Gastrocnemius medialis (tissue), 4 donors: ENCODE measurements at regions not wholly inside any gene's neighbourhood (a gene's known extent, or its start where the extent isn't known, plus 50 kb on each side); places are given as distances from the start of the nearest gene placed in this dataset.

Source experiments
- POLR2A ChIP-seq, 2 donors: fragments of 450-650 bp; IDR thresholded peaks; one replicate each; pipeline ENCODE4 v1.6.1; 2017; ENCODE audit warnings: antibody characterized with exemption in 2 of 2, mild to moderate bottlenecking in 2 of 2, moderate library complexity in 2 of 2
- TF ChIP-seq, protein P1 (sequence below), 5 experiments: fragments of 450-650 bp in 3 of 5; fragments of 200-600 bp in 2 of 5; sonication (generic) in 2 of 5; IDR thresholded peaks in 4 of 5; conservative IDR thresholded peaks in 1 of 5; 1 replicate in 4 of 5; 2 replicates in 1 of 5; pipeline ENCODE4 v1.5.1; 2016 to 2019; ENCODE audit warnings: antibody characterized with exemption in 5 of 5, mild to moderate bottlenecking in 3 of 5, moderate library complexity in 3 of 5

GRCh38 chr1:177526201-177526600 is 355.4 kb downstream of the BRINP2 start:
- TF ChIP-seq, protein P1, sequence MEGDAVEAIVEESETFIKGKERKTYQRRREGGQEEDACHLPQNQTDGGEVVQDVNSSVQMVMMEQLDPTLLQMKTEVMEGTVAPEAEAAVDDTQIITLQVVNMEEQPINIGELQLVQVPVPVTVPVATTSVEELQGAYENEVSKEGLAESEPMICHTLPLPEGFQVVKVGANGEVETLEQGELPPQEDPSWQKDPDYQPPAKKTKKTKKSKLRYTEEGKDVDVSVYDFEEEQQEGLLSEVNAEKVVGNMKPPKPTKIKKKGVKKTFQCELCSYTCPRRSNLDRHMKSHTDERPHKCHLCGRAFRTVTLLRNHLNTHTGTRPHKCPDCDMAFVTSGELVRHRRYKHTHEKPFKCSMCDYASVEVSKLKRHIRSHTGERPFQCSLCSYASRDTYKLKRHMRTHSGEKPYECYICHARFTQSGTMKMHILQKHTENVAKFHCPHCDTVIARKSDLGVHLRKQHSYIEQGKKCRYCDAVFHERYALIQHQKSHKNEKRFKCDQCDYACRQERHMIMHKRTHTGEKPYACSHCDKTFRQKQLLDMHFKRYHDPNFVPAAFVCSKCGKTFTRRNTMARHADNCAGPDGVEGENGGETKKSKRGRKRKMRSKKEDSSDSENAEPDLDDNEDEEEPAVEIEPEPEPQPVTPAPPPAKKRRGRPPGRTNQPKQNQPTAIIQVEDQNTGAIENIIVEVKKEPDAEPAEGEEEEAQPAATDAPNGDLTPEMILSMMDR (IDR thresholded peaks at IDR 0.05 in 4 of 5, conservative IDR thresholded peaks at IDR 0.05 in 1 of 5) = no peak
- TF ChIP-seq POLR2A (IDR thresholded peaks at IDR 0.05) = no peak
